NCI-H187 (cell line): ENCODE measurements at regions not wholly inside any gene's neighbourhood (a gene's known extent, or its start where the extent isn't known, plus 50 kb on each side); places are given as distances from the start of the nearest gene placed in this dataset.
A peak's percentile ranks its signal among the peaks of the same experiment; 100 is the strongest.
"Not testable (repeated sequence)": the region's sequence is repeated elsewhere in the genome, so short reads cannot be mapped to it uniquely, and the experiment has no call there.

Source experiments
- DNase-seq, 2 experiments: peaks; one replicate each; lab custom pipeline; 2025; lab: John Stamatoyannopoulos, UW

DNA sequence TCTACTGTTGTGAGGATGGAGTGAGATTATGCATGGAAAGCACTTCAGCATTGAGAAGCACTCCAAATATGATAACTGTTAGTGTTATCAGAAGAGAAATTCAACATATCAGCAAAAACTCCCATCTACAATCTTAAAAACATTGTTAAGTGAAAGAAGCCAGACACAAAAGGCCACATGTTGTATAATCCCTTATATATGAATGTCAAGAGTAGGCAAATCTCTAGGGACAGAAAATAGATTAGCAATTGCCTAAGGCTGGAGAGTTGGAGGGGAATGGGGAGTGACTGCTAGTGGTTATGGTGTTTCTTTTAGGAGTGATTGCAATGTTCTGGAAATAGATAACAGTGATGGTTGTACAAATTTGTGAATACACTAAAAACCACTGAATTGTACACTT, 122.5 kb upstream of the LNX1 start:
- no peak for DNase-seq

GRCh38 chr4:53713296-53713695, 122.0 kb upstream of the LNX1 start:
- no peak for DNase-seq

- DNase-seq = no peak
Measured at GRCh38 chr4:53712408-53713020, 121.2 kb upstream of the LNX1 start.

DNA sequence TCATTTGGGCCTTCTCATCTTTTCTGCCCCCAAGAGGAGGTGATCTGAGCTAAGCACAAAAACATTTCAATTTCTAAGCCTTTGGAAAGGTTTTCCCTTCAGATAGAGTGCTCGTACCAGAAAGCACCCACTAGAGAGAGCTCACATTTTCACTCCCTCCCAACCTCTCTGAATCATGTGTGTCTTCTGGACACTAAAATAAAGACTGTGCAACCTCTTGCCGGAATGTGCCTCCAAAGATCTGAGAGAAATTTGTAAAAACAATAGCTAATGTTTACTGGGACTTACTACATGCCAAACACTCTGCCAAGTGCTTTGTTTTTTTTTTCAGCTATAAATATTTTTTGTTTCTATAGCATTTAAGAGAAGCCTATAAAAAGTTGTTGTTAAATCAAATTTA, 120.6 kb upstream of the LNX1 start:
- no peak for DNase-seq

DNA sequence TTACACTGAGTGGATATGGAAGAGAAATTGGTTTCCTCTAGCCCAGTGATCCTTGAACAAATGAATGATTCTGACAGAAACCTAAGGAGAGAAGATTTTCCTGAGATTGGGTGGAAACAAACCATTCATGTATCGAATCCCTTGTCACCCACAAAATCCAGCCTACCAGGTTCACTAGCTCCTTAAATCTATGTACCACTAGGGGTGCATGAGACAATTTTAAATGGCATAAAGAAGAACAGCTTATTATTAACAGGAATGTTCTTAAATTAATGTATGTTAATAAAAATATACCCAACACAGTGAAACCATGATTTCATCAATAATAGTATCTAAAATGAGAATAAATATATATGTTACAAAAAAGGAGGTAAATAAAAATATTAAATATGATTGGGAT, 118.4 kb upstream of the LNX1 start:
- no peak for DNase-seq

DNA sequence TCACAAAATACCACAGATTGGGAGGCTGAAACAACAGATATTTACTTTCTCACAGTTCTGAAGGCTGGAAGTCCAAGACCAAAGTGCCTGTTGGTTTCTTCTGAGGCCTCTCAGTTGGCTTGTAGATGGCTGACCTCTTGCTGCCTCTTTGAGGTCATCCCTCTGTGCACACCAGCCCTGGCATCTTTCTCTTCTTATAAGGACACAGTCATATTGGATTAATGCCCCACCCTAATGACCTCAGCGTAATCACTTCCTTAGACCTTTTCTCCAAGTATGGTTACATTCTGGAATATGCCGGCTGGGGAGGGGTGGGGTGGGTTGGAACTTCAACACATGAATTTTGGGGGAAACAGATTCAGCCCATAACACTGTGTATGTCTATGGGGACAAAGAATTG, 116.2 kb upstream of the LNX1 start:
- DNase-seq = no peak

DNA sequence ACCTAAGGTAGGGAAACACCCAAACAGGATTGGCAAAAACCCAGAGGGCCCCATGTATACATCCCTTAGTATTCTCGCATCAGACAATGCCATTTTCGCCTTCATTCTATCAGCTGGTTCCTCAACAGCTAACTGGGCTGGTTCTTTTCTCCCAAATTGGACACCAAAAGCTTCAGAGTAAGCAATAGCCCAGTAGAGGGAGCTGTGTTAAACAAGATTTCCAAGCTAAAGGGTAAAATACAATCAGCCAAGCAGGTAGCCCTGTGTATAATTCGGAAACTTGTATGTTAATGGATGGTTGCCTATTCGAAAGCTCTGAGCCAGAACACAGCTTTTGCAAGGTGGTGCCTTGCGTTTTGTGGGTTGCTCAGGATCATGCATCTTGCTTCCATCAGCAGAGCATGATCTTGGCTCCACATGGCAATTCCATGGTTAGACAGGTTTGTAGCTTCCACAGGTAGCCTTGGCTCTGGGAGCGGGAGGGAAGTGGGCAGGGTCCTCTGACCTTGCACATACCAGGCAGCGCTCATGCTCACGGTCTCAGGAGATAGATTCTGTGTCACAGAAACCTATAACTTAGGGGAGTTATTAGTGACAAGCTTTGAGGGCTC, 115.2 kb upstream of the LNX1 start:
- no peak for DNase-seq

DNA sequence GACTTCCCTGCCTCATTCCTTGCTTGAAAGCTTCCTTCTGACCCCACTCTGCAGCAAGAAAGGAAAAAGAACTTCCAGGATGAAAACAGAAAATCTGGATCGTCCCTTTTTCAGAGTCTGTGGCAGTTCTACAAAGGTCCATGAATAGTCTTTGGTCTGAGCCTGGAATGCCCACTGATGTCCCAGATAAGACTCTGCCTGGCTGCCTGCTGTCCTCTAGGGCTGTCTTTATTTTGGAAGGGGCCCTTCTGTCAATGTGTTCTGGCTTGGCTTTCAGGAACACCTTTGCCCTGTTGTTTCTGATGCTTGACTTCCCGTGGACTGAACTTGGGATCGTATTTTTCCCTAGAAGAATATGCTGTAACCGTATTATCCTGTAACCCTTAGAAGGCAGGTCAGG, 114.7 kb upstream of the LNX1 start:
- DNase-seq = no peak

GRCh38 chr4:53705151-53705764, 114.0 kb upstream of the LNX1 start:
- DNase-seq = no peak

DNA sequence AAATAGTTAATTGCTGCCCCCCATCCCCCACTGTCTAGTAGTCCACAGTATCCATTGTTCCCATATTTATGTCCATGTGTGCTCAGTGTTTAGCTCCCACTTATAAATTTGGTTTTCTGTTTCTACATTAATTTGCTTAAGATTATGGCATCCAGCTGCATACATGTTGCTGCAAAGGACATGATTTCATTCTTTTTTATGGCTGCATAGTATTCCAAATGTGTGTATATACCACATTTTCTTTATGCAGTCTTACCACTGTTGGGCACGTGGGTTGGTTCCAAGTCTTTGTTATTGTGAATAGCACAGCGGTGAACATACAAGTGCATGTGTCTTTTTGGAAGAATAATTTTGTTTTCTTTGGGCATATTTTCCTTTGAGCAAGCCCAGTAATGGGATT, 113.0 kb upstream of the LNX1 start:
- no peak for DNase-seq

DNA sequence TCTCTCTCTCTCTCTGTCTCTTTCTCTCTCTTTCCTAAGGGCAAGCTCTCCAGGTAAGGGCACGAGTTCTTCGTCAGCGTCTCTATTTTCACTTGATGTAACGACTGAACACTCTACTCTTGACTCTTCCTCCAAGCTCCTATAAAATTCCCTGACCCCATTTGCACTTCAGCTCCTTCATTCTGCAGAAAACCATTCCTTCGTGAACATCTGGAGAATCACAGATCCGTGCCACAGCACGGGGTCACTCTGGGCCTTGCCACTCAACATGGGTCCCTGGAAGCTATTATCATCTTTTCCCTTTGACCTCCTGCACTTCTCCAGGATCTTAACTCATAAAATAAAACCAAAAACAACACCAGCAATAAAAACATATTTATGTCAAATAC, 112.0 kb upstream of the LNX1 start:
- DNase-seq = no peak

GRCh38 chr4:53702334-53703266, 111.3 kb upstream of the LNX1 start:
- peak; percentile 30 to 47 for DNase-seq

DNA sequence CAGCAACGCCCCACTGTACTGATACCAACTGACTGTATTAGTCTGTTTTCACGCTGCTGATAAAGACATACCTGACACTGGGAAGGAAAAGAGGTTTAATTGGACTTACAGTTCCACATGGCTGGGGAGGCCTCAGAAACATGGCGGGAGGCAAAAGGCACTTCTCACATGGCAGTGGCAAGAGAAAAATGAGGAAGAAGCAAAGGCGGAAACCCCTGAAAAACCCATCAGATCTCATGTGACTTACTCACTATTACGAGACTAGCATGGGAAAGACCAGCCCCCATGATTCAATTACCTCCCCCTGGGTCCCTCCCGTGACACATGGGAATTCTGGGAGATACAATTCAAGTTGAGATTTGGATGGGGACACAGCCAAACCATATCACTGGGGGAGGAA, 110.0 kb upstream of the LNX1 start:
- not testable (repeated sequence) for DNase-seq

GRCh38 chr4:53699310-53699709, 108.0 kb upstream of the LNX1 start:
- DNase-seq = not testable (repeated sequence)

DNA sequence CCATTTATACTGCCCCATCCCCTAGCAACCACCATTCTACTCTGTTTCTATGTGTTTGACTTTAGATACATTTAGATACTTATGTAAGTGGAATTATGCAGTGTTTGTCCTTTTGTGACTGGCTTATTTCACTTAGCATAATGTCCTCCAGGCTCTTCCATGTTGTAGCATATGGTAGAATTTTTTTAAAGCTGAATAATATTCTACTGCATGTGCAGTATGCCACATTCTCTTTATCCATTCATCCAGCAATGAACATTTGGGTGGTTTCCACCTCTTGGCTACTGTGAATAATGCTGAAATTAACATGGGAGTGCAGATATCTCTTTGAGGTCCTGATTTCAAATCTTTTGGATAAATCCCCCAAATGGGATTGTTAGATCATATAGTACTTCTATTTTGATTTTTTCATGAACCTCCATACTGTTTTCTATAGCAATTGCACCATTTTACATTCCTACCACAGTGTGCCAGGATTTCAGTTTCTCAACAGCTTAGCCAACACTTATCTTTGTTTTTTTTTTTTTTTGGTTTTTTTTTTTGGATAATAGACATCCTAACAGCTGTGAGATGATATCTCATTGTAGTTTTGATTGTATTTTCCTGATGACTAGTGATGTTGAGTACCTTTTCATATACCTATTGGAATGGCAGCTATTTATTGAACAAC, 105.9 kb upstream of the LNX1 start:
- DNase-seq = no peak

DNA sequence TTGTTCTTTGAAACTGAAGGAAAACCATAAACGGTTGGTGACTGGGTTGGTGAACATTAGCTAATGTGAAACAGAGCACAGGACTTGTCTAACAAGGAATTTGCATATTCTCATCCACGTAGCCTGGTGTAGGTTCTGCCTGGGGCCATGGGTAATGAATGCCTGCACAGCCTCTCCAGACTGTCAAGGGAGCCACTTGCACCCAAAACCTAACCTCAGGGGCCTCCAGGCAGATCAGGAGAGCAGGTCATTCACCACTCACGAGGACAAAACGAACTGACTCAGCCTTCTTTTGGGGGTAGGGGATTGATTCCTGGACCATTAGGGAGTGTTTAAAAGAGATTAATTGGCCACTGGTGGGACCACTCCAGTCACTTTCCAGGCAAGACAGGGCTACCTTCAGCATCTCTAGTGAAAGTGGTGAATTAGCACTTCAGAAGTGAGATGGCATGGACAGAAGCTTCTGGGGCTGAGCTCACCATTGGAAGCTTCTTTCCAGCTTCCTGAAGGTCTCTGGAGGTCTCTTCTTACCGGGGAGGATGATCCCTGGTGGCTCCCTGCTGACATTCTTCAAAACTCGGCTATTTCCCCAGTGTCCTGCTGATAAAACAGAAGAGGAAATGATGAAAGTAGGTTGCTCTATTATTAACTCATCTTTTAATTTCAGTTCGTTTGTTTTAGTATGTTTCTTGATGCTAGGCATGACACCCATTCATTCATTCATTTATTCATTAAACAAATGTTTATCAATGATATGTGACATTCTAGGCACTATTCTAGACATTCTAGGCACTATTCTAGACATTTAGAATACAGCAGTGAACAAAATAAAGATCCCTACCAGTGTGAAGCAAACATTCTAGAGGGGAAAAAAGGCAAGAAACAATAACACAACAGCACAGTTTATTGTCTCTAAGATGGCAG, 104.5 kb upstream of the LNX1 start:
- DNase-seq = no peak

DNA sequence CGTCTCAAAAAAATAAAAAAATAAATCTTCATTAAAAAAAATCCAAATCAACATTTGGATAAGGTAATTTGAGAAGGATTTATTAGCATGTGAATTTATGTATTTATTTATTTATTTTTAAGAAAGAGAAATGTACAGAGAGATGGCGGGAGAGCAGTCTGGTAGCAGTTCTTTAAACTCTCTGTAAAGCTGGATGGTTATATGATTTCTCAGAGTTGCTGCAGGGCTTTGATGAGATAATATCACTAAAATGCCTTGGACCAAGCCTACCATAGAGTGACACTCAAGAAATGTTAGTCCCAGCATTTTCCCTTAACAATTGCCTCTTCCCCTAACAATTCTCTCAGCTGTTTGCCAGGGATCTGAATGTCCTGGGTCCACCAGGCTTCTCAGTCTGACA, 103.4 kb upstream of the LNX1 start:
- no peak for DNase-seq

DNA sequence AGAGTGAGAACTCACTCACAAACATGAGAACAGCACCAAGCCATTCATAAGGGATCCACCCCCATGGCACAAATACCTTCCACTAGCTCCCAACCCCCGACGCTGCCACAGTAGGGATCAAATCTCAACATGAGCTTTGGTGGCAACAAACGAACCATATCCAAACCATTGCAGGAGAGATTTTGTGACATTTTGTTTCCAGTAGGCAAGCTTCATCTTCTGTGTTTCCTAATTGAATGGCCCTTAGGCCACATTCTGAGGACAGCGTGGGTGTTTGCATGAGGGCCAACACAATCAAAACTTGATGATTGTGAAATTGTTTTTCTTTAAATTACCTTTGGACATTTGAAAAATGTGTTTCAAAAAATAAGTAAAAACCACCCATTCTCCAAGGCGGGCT, 102.6 kb upstream of the LNX1 start:
- DNase-seq = no peak

GRCh38 chr4:53693408-53693807, 102.1 kb upstream of the LNX1 start:
- DNase-seq = no peak

DNA sequence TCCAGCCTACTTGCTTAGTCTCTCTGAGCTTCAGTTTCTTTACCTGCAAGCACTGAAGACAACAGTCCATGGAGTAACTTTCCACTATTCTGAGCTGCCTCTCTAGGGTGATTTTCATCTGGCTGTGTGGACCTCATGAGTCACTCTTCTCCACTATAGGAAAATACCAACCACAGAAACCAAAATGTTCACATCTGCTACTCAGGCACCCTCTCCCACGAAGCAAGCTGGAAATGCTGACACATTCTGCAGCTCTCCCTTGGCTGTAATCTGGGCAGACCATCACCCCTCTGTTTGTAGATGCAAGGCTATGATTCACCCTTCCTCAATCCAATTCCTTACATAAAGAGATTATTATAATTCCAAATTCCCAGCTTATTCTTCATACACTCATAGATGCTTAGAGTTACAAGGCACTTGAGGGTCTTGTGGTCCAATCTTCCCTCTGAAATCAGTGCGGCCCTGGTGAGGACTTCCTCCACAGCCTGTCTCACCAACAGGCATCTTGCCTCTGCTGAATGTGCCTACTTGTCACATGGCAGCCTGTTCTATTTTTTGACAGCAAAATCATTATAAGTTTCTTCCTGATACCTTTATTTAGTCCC, 97.0 kb upstream of the LNX1 start:
- DNase-seq = no peak

DNA sequence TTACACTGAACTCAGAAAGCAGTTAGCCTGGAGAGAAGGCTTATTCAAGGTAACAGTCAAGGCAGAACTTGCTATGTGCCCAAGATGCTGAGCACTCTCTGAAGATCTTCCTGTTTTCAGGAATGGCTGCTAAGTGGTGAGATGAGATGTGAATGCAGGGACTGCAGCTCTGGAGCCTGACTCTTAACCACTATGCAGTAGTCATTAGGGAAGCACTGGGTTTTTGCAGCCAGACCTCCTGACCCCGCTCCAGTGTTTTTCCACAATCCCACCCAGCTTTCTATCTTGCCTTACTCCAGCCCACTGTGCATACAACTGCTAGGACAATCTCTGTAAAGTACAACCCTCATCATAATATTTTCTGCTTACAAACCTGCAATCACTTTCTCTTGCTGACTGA, 95.2 kb upstream of the LNX1 start:
- DNase-seq = no peak
